ENCODE measurements at regions not wholly inside any gene's neighbourhood (a gene's known extent, or its start where the extent isn't known, plus 50 kb on each side); places are given as distances from the start of the nearest gene placed in this dataset.

GRCh38 chr9:75531588-75531987, 358.9 kb upstream of the PCSK5 start:
- Histone ChIP-seq H3K36me3 (ENCODE audit: low read depth, missing control alignments) (no peaks in the 10 kb centered on the region), H3K27me3 (no peaks in the 10 kb centered on the region), H3K27ac (no peak overlapping the region), H3K4me1 (no peaks in the 10 kb centered on the region), H3K9me3 (no peaks in the 10 kb centered on the region), H3K4me3 (no peak overlapping the region)
- DNase-seq, result peak; percentile 68
- intact Hi-C loops (cut with DNase I; ENCODE audit: low total_unique reads), result no loop called here
- TF ChIP-seq, protein P1, sequence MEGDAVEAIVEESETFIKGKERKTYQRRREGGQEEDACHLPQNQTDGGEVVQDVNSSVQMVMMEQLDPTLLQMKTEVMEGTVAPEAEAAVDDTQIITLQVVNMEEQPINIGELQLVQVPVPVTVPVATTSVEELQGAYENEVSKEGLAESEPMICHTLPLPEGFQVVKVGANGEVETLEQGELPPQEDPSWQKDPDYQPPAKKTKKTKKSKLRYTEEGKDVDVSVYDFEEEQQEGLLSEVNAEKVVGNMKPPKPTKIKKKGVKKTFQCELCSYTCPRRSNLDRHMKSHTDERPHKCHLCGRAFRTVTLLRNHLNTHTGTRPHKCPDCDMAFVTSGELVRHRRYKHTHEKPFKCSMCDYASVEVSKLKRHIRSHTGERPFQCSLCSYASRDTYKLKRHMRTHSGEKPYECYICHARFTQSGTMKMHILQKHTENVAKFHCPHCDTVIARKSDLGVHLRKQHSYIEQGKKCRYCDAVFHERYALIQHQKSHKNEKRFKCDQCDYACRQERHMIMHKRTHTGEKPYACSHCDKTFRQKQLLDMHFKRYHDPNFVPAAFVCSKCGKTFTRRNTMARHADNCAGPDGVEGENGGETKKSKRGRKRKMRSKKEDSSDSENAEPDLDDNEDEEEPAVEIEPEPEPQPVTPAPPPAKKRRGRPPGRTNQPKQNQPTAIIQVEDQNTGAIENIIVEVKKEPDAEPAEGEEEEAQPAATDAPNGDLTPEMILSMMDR (IDR thresholded peaks at IDR 0.05), result no peak
- TF ChIP-seq POLR2A (IDR thresholded peaks at IDR 0.05), result no peak
- WGBS, 2 donors, result 53 to 66% methylated on average over 2 of the region's 2 CpGs

DNA sequence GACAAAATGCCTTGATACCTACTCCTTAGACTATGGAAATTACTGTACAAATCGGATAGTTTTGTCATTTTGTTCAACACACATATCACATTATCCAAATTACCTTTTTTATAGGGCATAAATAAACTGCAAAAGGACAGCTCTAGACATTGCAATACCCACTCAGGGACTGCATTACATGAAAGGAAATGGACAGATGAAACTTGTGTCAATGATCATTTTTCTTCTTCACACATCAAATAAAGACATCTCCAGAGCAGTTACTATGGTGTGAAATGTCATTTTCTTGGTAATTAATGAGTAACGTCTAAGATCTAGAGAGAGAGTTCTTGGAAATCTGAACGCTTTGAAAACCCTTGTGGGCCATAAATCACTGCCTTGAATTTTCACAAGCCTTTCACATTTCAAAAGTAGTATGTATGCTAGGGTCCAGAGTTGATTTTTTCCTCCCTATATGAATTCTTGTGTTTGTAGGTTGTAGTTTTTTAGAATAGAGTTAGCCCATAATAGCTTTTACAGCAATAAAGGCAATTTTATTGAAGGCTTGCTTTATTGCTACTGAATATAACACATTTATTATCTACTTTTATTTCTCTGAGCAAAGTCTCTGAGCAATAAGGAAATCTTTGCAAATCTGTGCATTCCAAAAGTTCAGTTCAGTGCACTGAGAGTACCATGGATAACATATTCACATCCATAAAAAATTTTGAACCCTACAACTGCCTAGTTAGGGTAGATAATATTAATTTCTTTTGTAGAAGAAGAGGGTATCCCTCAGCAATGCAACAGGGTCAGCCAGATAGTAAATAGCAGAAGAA, 358.0 kb upstream of the PCSK5 start:
- no peak overlapping the region for H3K4me3 ChIP-seq
- WGBS, 2 donors, result 44 to 50% methylated on average over 3 of the region's 3 CpGs
- H3K27me3 ChIP-seq, result no peaks in the 10 kb centered on the region
- H3K36me3 ChIP-seq (ENCODE audit: low read depth, missing control alignments), result no peaks in the 10 kb centered on the region
- no peak overlapping the region for H3K27ac ChIP-seq
- DNase-seq, result no peak
- H3K9me3 ChIP-seq, result no peaks in the 10 kb centered on the region
- intact Hi-C loops (cut with DNase I; ENCODE audit: low total_unique reads), result no loop called here
- H3K4me1 ChIP-seq, result no peaks in the 10 kb centered on the region
- TF ChIP-seq POLR2A (IDR thresholded peaks at IDR 0.05), result no peak
- TF ChIP-seq, protein P1 (IDR thresholded peaks at IDR 0.05), result no peak

DNA sequence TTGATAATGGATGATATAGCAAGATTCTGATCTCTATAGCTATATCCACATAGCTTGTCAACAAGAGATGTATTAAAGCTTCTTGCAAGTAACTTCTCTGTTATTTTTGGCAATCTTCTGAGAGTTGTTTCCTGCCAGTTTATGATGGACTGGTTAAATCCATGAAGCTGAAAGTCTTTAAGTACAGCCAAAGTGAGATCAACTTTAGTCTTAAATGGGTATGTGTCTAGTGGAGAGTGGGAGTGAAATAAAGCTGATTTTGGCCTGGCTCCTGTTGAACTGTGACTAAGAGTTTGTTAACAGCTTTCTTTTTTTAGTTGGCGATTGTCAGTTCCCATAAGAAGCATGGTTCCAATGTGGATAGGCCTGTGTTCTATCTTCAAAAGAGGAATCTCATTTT, 350.9 kb upstream of the PCSK5 start:
- H3K4me3 ChIP-seq, result no peak overlapping the region
- no peak for DNase-seq
- no peaks in the 10 kb centered on the region for H3K4me1 ChIP-seq
- TF ChIP-seq POLR2A (IDR thresholded peaks at IDR 0.05), result no peak
- TF ChIP-seq, protein P1 (IDR thresholded peaks at IDR 0.05), result no peak
- no peak overlapping the region for H3K27ac ChIP-seq
- intact Hi-C loops (cut with DNase I; ENCODE audit: low total_unique reads), result no loop called here
- H3K36me3 ChIP-seq (ENCODE audit: low read depth, missing control alignments), result no peaks in the 10 kb centered on the region
- 82 to 97% methylated on average over 1 of the region's 1 CpG for WGBS, 2 donors
- no peaks in the 10 kb centered on the region for H3K27me3 ChIP-seq
- no peaks in the 10 kb centered on the region for H3K9me3 ChIP-seq

DNA sequence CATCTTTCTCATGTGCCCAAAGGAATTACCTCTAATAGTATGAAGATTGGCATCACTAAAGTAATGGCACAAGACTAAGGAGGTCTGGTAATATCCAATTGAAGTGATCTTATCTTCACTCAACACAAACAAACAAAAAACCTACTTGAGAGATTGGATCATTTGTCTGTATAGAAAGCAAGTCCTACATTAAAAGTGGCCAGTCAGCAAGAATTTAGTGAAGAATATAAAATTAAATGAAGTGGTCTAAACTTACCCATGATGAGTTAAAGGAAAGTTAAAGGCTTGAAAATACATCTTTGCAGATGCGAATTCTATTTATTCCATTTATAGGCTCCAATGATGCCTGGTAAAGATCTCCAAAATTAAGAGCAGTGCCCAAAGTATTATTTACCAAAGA, 350.3 kb upstream of the PCSK5 start:
- no peak overlapping the region for H3K27ac ChIP-seq
- H3K4me3 ChIP-seq, result no peak overlapping the region
- 97 to 100% methylated on average over 1 of the region's 1 CpG for WGBS, 2 donors
- DNase-seq, result no peak
- intact Hi-C loops (cut with DNase I; ENCODE audit: low total_unique reads), result no loop called here
- H3K9me3 ChIP-seq, result no peaks in the 10 kb centered on the region
- no peaks in the 10 kb centered on the region for H3K27me3 ChIP-seq
- TF ChIP-seq, protein P1 (IDR thresholded peaks at IDR 0.05), result no peak
- TF ChIP-seq POLR2A (IDR thresholded peaks at IDR 0.05), result no peak
- no peaks in the 10 kb centered on the region for H3K36me3 ChIP-seq (ENCODE audit: low read depth, missing control alignments)
- H3K4me1 ChIP-seq, result no peaks in the 10 kb centered on the region

DNA sequence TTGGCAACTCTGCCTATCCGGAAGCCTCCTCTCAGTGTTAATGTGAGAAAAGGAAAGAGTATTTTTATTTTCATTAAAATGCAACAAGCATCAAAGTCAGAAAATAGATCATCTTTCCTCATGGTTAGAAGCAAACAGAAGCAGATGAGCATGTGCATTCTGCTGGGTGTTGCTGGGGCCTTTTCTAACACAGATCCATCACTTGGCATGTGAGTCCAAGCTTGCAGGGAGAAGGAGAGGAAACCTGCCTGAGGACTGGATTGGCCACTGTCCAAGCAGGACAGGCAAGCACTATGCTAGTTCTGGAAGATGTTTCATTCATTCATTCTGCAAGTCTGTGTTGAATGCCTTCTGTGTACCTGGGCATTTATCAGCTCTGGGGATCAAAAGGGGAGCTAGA, 348.7 kb upstream of the PCSK5 start:
- Histone ChIP-seq H3K4me3 (no peak overlapping the region), H3K9me3 (no peaks in the 10 kb centered on the region), H3K36me3 (ENCODE audit: low read depth, missing control alignments) (no peaks in the 10 kb centered on the region), H3K27me3 (no peaks in the 10 kb centered on the region), H3K27ac (no peak overlapping the region), H3K4me1 (no peaks in the 10 kb centered on the region)
- DNase-seq, result no peak
- intact Hi-C loops (cut with DNase I; ENCODE audit: low total_unique reads), result no loop called here
- 92 to 98% methylated on average over 1 of the region's 1 CpG for WGBS, 2 donors
- TF ChIP-seq POLR2A (IDR thresholded peaks at IDR 0.05), result no peak
- TF ChIP-seq, protein P1 (IDR thresholded peaks at IDR 0.05), result no peak

Measured in testis (tissue), 2 donors.